ENCODE measurements at regions not wholly inside any gene's neighbourhood (a gene's known extent, or its start where the extent isn't known, plus 50 kb on each side); places are given as distances from the start of the nearest gene placed in this dataset.

DNA sequence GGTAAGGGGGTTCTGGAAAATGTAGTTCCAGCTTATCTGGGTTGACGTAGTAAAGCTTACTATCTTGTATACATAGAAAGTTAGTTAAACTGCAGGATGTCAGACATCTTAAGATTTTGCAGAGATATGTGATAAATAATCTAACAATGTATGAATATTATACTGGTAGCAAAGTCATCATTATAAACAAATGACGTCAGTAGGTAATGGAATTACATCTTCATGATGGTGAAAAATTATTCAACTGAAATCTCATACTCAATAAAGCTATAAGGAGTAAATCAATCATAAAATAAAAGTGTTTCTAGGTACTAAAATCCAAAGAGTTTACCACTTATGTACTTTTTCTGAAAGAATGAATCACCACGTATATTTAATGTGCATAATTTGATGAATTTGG is 217.3 kb upstream of the CDH10 start:
- TF ChIP-seq, protein P1, sequence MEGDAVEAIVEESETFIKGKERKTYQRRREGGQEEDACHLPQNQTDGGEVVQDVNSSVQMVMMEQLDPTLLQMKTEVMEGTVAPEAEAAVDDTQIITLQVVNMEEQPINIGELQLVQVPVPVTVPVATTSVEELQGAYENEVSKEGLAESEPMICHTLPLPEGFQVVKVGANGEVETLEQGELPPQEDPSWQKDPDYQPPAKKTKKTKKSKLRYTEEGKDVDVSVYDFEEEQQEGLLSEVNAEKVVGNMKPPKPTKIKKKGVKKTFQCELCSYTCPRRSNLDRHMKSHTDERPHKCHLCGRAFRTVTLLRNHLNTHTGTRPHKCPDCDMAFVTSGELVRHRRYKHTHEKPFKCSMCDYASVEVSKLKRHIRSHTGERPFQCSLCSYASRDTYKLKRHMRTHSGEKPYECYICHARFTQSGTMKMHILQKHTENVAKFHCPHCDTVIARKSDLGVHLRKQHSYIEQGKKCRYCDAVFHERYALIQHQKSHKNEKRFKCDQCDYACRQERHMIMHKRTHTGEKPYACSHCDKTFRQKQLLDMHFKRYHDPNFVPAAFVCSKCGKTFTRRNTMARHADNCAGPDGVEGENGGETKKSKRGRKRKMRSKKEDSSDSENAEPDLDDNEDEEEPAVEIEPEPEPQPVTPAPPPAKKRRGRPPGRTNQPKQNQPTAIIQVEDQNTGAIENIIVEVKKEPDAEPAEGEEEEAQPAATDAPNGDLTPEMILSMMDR (IDR thresholded peaks at IDR 0.05; ENCODE audit: low read depth, low read length, missing control alignments), result no peak
- H3K4me3 ChIP-seq (replicated peaks; ENCODE audit: low read depth, low read length), result no peak overlapping the region
- DNase-seq (ENCODE audit: extremely low read depth, low read depth), result no peak

GRCh38 chr5:24855485-24855884 is 210.7 kb upstream of the CDH10 start:
- no peak overlapping the region for H3K4me3 ChIP-seq (replicated peaks; ENCODE audit: low read depth, low read length)
- TF ChIP-seq, protein P1 (IDR thresholded peaks at IDR 0.05; ENCODE audit: low read depth, low read length, missing control alignments), result no peak
- no peak for DNase-seq (ENCODE audit: extremely low read depth, low read depth)

GRCh38 chr5:24854850-24855249 is 210.1 kb upstream of the CDH10 start:
- DNase-seq (ENCODE audit: extremely low read depth, low read depth), result no peak
- no peak overlapping the region for H3K4me3 ChIP-seq (replicated peaks; ENCODE audit: low read depth, low read length)
- TF ChIP-seq, protein P1 (IDR thresholded peaks at IDR 0.05; ENCODE audit: low read depth, low read length, missing control alignments), result no peak

DNA sequence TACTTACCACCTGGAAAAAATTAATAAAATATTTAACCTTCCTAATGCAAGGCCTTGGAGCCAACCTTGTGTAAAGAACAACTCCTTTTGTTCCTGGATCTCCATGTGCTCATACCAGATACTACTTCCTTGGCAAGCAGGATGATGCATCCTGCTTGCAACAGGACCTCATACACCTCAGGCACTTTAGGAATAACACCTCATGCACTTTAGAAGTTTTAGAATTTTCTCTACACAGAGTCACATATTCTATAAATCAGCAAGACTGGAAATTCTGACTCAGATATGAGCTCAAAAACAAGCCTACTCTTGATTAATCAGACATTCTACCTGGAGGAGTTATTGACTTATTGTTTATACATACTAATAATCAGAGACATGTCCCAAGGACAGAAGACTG is 209.6 kb upstream of the CDH10 start:
- DNase-seq (ENCODE audit: extremely low read depth, low read depth), result no peak
- H3K4me3 ChIP-seq (replicated peaks; ENCODE audit: low read depth, low read length), result no peak overlapping the region
- TF ChIP-seq, protein P1 (IDR thresholded peaks at IDR 0.05; ENCODE audit: low read depth, low read length, missing control alignments), result no peak

- no peak for DNase-seq (ENCODE audit: extremely low read depth, low read depth)
- TF ChIP-seq, protein P1 (IDR thresholded peaks at IDR 0.05; ENCODE audit: low read depth, low read length, missing control alignments), result no peak
- H3K4me3 ChIP-seq (replicated peaks; ENCODE audit: low read depth, low read length), result no peak overlapping the region
These were observed 206.2 kb upstream of the CDH10 start for GRCh38 chr5:24850926-24851486.

GRCh38 chr5:24849210-24849609 is 204.4 kb upstream of the CDH10 start:
- TF ChIP-seq, protein P1 (IDR thresholded peaks at IDR 0.05; ENCODE audit: low read depth, low read length, missing control alignments), result no peak
- H3K4me3 ChIP-seq (replicated peaks; ENCODE audit: low read depth, low read length), result no peak overlapping the region
- DNase-seq (ENCODE audit: extremely low read depth, low read depth), result no peak

GRCh38 chr5:24831989-24832388 is 187.2 kb upstream of the CDH10 start:
- TF ChIP-seq, protein P1 (IDR thresholded peaks at IDR 0.05; ENCODE audit: low read depth, low read length, missing control alignments), result no peak
- no peak overlapping the region for H3K4me3 ChIP-seq (replicated peaks; ENCODE audit: low read depth, low read length)
- DNase-seq (ENCODE audit: extremely low read depth, low read depth), result no peak

Data from HFF-Myc (cell line).